ENCODE measurements at regions not wholly inside any gene's neighbourhood (a gene's known extent, or its start where the extent isn't known, plus 50 kb on each side); places are given as distances from the start of the nearest gene placed in this dataset.

- DNase-seq (ENCODE audit: low read depth, low spot score), result no peak
These were observed 693.1 kb downstream of the RWDD3 start for GRCh38 chr1:95927061-95927460.

DNA sequence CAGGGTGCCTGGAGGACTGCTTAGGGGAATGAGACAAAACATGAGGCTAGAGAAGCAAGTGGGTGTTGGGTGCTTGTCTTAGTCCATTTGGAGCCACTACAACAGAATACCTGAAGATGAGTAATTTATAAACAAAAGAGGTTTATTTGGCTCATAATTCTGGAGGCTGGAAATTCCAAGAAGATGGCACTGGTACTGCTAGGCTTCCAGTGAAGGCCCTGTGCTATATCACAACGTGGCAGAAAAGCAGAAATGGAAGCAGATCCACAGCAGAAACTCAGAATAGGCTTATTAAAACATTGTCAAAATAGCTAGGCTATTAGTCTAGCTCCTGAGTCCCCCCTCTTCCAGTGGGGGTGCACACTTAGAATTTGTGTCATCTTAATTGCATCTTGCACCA is 701.7 kb downstream of the RWDD3 start:
- dilution Hi-C loops (cut with MboI; ENCODE audit: extremely low pct_ligation_motif_present, low sequenced_read_pairs), result no loop called here
- TF ChIP-seq, protein P1, sequence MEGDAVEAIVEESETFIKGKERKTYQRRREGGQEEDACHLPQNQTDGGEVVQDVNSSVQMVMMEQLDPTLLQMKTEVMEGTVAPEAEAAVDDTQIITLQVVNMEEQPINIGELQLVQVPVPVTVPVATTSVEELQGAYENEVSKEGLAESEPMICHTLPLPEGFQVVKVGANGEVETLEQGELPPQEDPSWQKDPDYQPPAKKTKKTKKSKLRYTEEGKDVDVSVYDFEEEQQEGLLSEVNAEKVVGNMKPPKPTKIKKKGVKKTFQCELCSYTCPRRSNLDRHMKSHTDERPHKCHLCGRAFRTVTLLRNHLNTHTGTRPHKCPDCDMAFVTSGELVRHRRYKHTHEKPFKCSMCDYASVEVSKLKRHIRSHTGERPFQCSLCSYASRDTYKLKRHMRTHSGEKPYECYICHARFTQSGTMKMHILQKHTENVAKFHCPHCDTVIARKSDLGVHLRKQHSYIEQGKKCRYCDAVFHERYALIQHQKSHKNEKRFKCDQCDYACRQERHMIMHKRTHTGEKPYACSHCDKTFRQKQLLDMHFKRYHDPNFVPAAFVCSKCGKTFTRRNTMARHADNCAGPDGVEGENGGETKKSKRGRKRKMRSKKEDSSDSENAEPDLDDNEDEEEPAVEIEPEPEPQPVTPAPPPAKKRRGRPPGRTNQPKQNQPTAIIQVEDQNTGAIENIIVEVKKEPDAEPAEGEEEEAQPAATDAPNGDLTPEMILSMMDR (optimal IDR thresholded peaks at IDR 0.05 in 1 of 3, IDR thresholded peaks at IDR 0.05 in 1 of 3, conservative IDR thresholded peaks at IDR 0.05 in 1 of 3; ENCODE audit: extremely low read depth in 1 of 3, insufficient read depth in 2 of 3, low read length in 3 of 3), result no peak
- no peak for TF ChIP-seq EZH2 (IDR thresholded peaks at IDR 0.05; ENCODE audit: low read length)
- no peaks in the 10 kb centered on the region for H3K9me3 ChIP-seq (ENCODE audit: control insufficient read depth, low read depth, low read length)
- no peak overlapping the region for H3K9ac ChIP-seq (ENCODE audit: control insufficient read depth, extremely low read depth, insufficient read depth, low read length)
- FAIRE-seq (no peak), DNase-seq (ENCODE audit: low read depth, low spot score) (no peak)
- no peaks in the 10 kb centered on the region for H3K9me1 ChIP-seq (ENCODE audit: control insufficient read depth, extremely low read depth, insufficient read depth, low read length)
- no peaks in the 10 kb centered on the region for H3K4me1 ChIP-seq (ENCODE audit: control insufficient read depth, extremely low read depth, insufficient read depth, low read length)
- no peak overlapping the region for H3K4me2 ChIP-seq (ENCODE audit: control insufficient read depth, extremely low read depth, insufficient read depth, low read depth, low read length)
- no peaks in the 10 kb centered on the region for H3K36me3 ChIP-seq (ENCODE audit: control insufficient read depth in 2 of 2, extremely low read depth in 1 of 2, insufficient read depth in 2 of 2, low read length in 2 of 2)
- no peak overlapping the region for H2AFZ ChIP-seq (ENCODE audit: control insufficient read depth, low read length)
- no peak overlapping the region for H3K27ac ChIP-seq (ENCODE audit: control insufficient read depth, insufficient read depth, low read length)
- H3K4me3 ChIP-seq (ENCODE audit: control insufficient read depth in 2 of 3, extremely low read depth in 1 of 3, insufficient read depth in 2 of 3, low read depth in 1 of 3, low read length in 3 of 3), result no peak overlapping the region
- H4K20me1 ChIP-seq (ENCODE audit: control insufficient read depth, extremely low read depth, insufficient read depth, low read length), result no peaks in the 10 kb centered on the region
- no peaks in the 10 kb centered on the region for H3K27me3 ChIP-seq (ENCODE audit: control insufficient read depth, extremely low read depth, insufficient read depth, low read length)
- no peaks in the 10 kb centered on the region for H3K79me2 ChIP-seq (ENCODE audit: control insufficient read depth, insufficient read depth, low read length)

More at GRCh38 chr1:95927061-95927460, 693.1 kb downstream of the RWDD3 start:
- H3K4me1 ChIP-seq (ENCODE audit: control insufficient read depth, extremely low read depth, insufficient read depth, low read length), result no peaks in the 10 kb centered on the region
- no peak overlapping the region for H3K4me2 ChIP-seq (ENCODE audit: control insufficient read depth, extremely low read depth, insufficient read depth, low read depth, low read length)
- no peak for FAIRE-seq
- no peak for TF ChIP-seq EZH2 (IDR thresholded peaks at IDR 0.05; ENCODE audit: low read length)
- TF ChIP-seq, protein P1 (optimal IDR thresholded peaks at IDR 0.05 in 1 of 3, IDR thresholded peaks at IDR 0.05 in 1 of 3, conservative IDR thresholded peaks at IDR 0.05 in 1 of 3; ENCODE audit: extremely low read depth in 1 of 3, insufficient read depth in 2 of 3, low read length in 3 of 3), result no peak
- no peaks in the 10 kb centered on the region for H3K9me3 ChIP-seq (ENCODE audit: control insufficient read depth, low read depth, low read length)
- no peaks in the 10 kb centered on the region for H3K27me3 ChIP-seq (ENCODE audit: control insufficient read depth, extremely low read depth, insufficient read depth, low read length)
- H3K4me3 ChIP-seq (ENCODE audit: control insufficient read depth in 2 of 3, extremely low read depth in 1 of 3, insufficient read depth in 2 of 3, low read depth in 1 of 3, low read length in 3 of 3), result no peak overlapping the region
- H3K9ac ChIP-seq (ENCODE audit: control insufficient read depth, extremely low read depth, insufficient read depth, low read length), result no peak overlapping the region
- no peaks in the 10 kb centered on the region for H3K36me3 ChIP-seq (ENCODE audit: control insufficient read depth in 2 of 2, extremely low read depth in 1 of 2, insufficient read depth in 2 of 2, low read length in 2 of 2)
- H3K9me1 ChIP-seq (ENCODE audit: control insufficient read depth, extremely low read depth, insufficient read depth, low read length), result no peaks in the 10 kb centered on the region
- no peak overlapping the region for H2AFZ ChIP-seq (ENCODE audit: control insufficient read depth, low read length)
- H3K27ac ChIP-seq (ENCODE audit: control insufficient read depth, insufficient read depth, low read length), result no peak overlapping the region
- H4K20me1 ChIP-seq (ENCODE audit: control insufficient read depth, extremely low read depth, insufficient read depth, low read length), result no peaks in the 10 kb centered on the region
- dilution Hi-C loops (cut with MboI; ENCODE audit: extremely low pct_ligation_motif_present, low sequenced_read_pairs), result no loop called here
- no peaks in the 10 kb centered on the region for H3K79me2 ChIP-seq (ENCODE audit: control insufficient read depth, insufficient read depth, low read length)

Measured in keratinocyte (primary cell).